PC-3 (cell line): ENCODE measurements at regions not wholly inside any gene's neighbourhood (a gene's known extent, or its start where the extent isn't known, plus 50 kb on each side); places are given as distances from the start of the nearest gene placed in this dataset.

Experiments
- ATAC-seq: fragments of 200-7000 bp; cut with Tn5 transposase; 2 replicates; pipeline ENCODE4 v1.9.1; 2020; ENCODE audit warnings: mild to moderate bottlenecking, moderate library complexity
- BruUV-seq: library from RNA; stranded (reverse); fragments of 400-500 nt; replicated peaks from 2 replicates; lab custom pipeline; 2021; lab: Mats Ljungman, UMichigan
- CTCF ChIA-PET: fragments of 300-600 bp; sonication (Branson Sonifier 250); formaldehyde crosslinking; loops from one replicate; lab custom pipeline; 2022; ENCODE audit warnings: antibody characterized with exemption; lab: Charles Lee
- POLR2A ChIA-PET: fragments of 300-600 bp; sonication (Branson Sonifier 250); formaldehyde crosslinking; loops from one replicate; lab custom pipeline; 2022; ENCODE audit warnings: antibody characterized with exemption; ENCODE audit not compliant: unreplicated experiment; lab: Charles Lee
- DNase-seq: peaks from one replicate; pipeline ENCODE4 v3.0.0-alpha.2; 2015
- H2AFZ ChIP-seq: fragments of 300-600 bp; sonication (generic); 2 replicates; pipeline ENCODE4 v1.6.0; 2016; ENCODE audit warnings: antibody characterized with exemption, low read length
- H3F3A ChIP-seq: fragments of 300-600 bp; sonication (generic); one replicate; pipeline ENCODE4 v1.6.0; 2017; ENCODE audit warnings: antibody characterized with exemption, low read length, control low read depth, mild to moderate bottlenecking; ENCODE audit not compliant: unreplicated experiment
- H3K27ac ChIP-seq: fragments of 300-600 bp; sonication (generic); 2 replicates; pipeline ENCODE4 v1.5.1; 2016; ENCODE audit warnings: mild to moderate bottlenecking, low read length
- H3K27me3 ChIP-seq: fragments of 300-600 bp; sonication (generic); 2 replicates; pipeline ENCODE4 v1.6.1; 2016; ENCODE audit warnings: low read length, mixed read lengths
- H3K36me3 ChIP-seq: fragments of 300-600 bp; sonication (generic); 2 replicates; pipeline ENCODE4 v1.6.1; 2016; ENCODE audit warnings: low read depth, mixed run types, low read length, mixed read lengths
- H3K4me1 ChIP-seq: fragments of 300-600 bp; sonication (generic); 2 replicates; pipeline ENCODE4 v1.5.1; 2016; ENCODE audit warnings: low read length; ENCODE audit not compliant: insufficient read depth
- H3K4me2 ChIP-seq: fragments of 300-600 bp; sonication (generic); 2 replicates; pipeline ENCODE4 v1.6.0; 2016; ENCODE audit warnings: low read length
- H3K4me3 ChIP-seq: fragments of 300-600 bp; sonication (generic); 2 replicates; pipeline ENCODE4 v1.5.1; 2016; ENCODE audit warnings: mild to moderate bottlenecking, low read length, mixed read lengths
- H3K79me2 ChIP-seq: fragments of 300-600 bp; sonication (generic); 2 replicates; pipeline ENCODE4 v1.6.1; 2017; ENCODE audit warnings: low read length, mixed read lengths
- H3K9ac ChIP-seq: fragments of 300-600 bp; sonication (generic); 2 replicates; pipeline ENCODE4 v1.6.0; 2016; ENCODE audit warnings: mild to moderate bottlenecking, low read length
- H3K9me2 ChIP-seq: fragments of 300-600 bp; sonication (generic); replicated peaks from 2 replicates; pipeline ENCODE4 v1.6.1; 2016; ENCODE audit warnings: mixed run types, low read length, mixed read lengths
- H3K9me3 ChIP-seq: fragments of 300-600 bp; sonication (generic); 2 replicates; pipeline ENCODE4 v1.6.1; 2016; ENCODE audit warnings: low read length, mixed read lengths
- H4K20me1 ChIP-seq: fragments of 300-600 bp; sonication (generic); 2 replicates; pipeline ENCODE4 v1.6.1; 2016; ENCODE audit warnings: low read length, mixed read lengths
- CTCF ChIP-seq: fragments of 300-600 bp; sonication (generic); conservative IDR thresholded peaks from 2 replicates; pipeline ENCODE4 v1.5.1; 2017; ENCODE audit warnings: antibody characterized with exemption, low read depth, mild to moderate bottlenecking, low read length
- EZH2 ChIP-seq: fragments of 300-600 bp; sonication (generic); IDR thresholded peaks from one replicate; pipeline ENCODE4 v1.6.1; 2017; ENCODE audit warnings: antibody characterized with exemption, mild to moderate bottlenecking, low read length; ENCODE audit not compliant: unreplicated experiment
- EZH2phosphoT487 ChIP-seq: fragments of 300-600 bp; sonication (generic); IDR thresholded peaks from 2 replicates; pipeline ENCODE4 v1.6.1; 2018; ENCODE audit warnings: mild to moderate bottlenecking, antibody characterized with exemption, low read length, borderline replicate concordance
- intact Hi-C: fragments of 100-400 bp; cut with micrococcal nuclease; formaldehyde crosslinking; loops from 2 replicates; pipeline ENCODE4 v1.9.0; 2023

- Histone ChIP-seq H3K79me2 (no peaks in the 10 kb centered on the region), H3K9ac (no peak overlapping the region), H3K4me1 (no peaks in the 10 kb centered on the region), H3F3A (no peaks in the 10 kb centered on the region), H3K27ac (no peak overlapping the region), H3K36me3 (no peaks in the 10 kb centered on the region), H3K27me3 (no peaks in the 10 kb centered on the region), H3K4me3 (no peak overlapping the region), H2AFZ (no peak overlapping the region), H3K9me3 (no peaks in the 10 kb centered on the region), H4K20me1 (no peaks in the 10 kb centered on the region), H3K9me2 (no peaks in the 10 kb centered on the region), H3K4me2 (no peak overlapping the region)
- ATAC-seq, result no peak
- TF ChIP-seq EZH2phosphoT487 (no peak), CTCF (no peak), EZH2 (no peak)
- DNase-seq, result no peak
- intact Hi-C loops, result no loop called here
- BruUV-seq, result no TSS peak
- ChIA-PET POLR2A (no interaction called here), CTCF (no interaction called here)
Observed at GRCh38 chr9:134560206-134560605, 81.4 kb upstream of the COL5A1 start.

GRCh38 chr9:134560654-134561053 is 80.9 kb upstream of the COL5A1 start:
- no peak overlapping the region for H3K9ac ChIP-seq
- ATAC-seq, result no peak
- H3K27ac ChIP-seq, result no peak overlapping the region
- no peaks in the 10 kb centered on the region for H3K9me2 ChIP-seq
- no peaks in the 10 kb centered on the region for H3K4me1 ChIP-seq
- no peak for DNase-seq
- TF ChIP-seq CTCF (no peak), EZH2phosphoT487 (no peak), EZH2 (no peak)
- no peaks in the 10 kb centered on the region for H4K20me1 ChIP-seq
- CTCF ChIA-PET, result no interaction called here
- H3K9me3 ChIP-seq, result no peaks in the 10 kb centered on the region
- H3K4me3 ChIP-seq, result no peak overlapping the region
- POLR2A ChIA-PET, result no interaction called here
- no peak overlapping the region for H2AFZ ChIP-seq
- H3K36me3 ChIP-seq, result no peaks in the 10 kb centered on the region
- H3K4me2 ChIP-seq, result no peak overlapping the region
- H3F3A ChIP-seq, result no peaks in the 10 kb centered on the region
- H3K27me3 ChIP-seq, result no peaks in the 10 kb centered on the region
- intact Hi-C loops, result no loop called here
- BruUV-seq, result no TSS peak
- H3K79me2 ChIP-seq, result no peaks in the 10 kb centered on the region

- Histone ChIP-seq H3K27me3 (no peaks in the 10 kb centered on the region), H3K36me3 (no peaks in the 10 kb centered on the region), H3K9ac (no peak overlapping the region), H4K20me1 (no peaks in the 10 kb centered on the region), H3K9me3 (no peaks in the 10 kb centered on the region), H3K4me1 (no peaks in the 10 kb centered on the region), H3K9me2 (no peaks in the 10 kb centered on the region), H3F3A (no peaks in the 10 kb centered on the region), H2AFZ (no peak overlapping the region), H3K4me2 (no peak overlapping the region), H3K4me3 (no peak overlapping the region), H3K27ac (no peak overlapping the region), H3K79me2 (no peaks in the 10 kb centered on the region)
- no peak for ATAC-seq
- no peak for DNase-seq
- intact Hi-C loops, result no loop called here
- TF ChIP-seq EZH2, result no peak
- TF ChIP-seq CTCF, result no peak
- no peak for TF ChIP-seq EZH2phosphoT487
- no TSS peak for BruUV-seq
- POLR2A ChIA-PET, result no interaction called here
- CTCF ChIA-PET, result no interaction called here
Observed at GRCh38 chr9:134561427-134562145, 80.0 kb upstream of the COL5A1 start.
